GM20000 (cell line): ENCODE measurements at regions not wholly inside any gene's neighbourhood (a gene's known extent, or its start where the extent isn't known, plus 50 kb on each side); places are given as distances from the start of the nearest gene placed in this dataset.
"Not testable (repeated sequence)": the region's sequence is repeated elsewhere in the genome, so short reads cannot be mapped to it uniquely, and the experiment has no call there.

Experiments used
- DNase-seq: peaks from one replicate; pipeline ENCODE4 v3.0.0; 2012; ENCODE audit warnings: low spot score
- TF ChIP-seq, protein P1 (sequence below): IDR thresholded peaks from 2 replicates; pipeline ENCODE4 v1.5.1; 2012; ENCODE audit warnings: mild to moderate bottlenecking, control low read depth; ENCODE audit errors: extremely low read depth, missing control alignments

DNA sequence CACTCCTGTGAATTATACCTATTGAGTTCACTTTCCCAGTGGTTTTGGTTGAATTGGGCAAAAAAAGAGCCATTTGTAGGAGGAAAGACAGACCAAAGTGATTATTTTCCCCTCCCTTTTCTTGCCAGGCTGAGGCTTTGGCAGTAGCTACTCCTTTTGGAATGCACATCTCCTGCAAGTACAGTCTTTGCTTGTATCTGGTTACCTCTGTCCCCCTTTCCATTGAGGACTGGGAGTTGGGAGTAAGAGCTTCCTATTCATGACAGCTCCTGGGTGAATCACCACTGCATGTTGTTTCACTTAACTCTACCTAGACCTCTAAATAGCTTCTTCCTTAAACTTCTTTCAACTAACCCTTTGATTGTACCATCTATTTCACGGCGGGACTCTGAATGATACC lies 695.3 kb upstream of the ZNF804A start:
- DNase-seq = no peak
- TF ChIP-seq, protein P1, sequence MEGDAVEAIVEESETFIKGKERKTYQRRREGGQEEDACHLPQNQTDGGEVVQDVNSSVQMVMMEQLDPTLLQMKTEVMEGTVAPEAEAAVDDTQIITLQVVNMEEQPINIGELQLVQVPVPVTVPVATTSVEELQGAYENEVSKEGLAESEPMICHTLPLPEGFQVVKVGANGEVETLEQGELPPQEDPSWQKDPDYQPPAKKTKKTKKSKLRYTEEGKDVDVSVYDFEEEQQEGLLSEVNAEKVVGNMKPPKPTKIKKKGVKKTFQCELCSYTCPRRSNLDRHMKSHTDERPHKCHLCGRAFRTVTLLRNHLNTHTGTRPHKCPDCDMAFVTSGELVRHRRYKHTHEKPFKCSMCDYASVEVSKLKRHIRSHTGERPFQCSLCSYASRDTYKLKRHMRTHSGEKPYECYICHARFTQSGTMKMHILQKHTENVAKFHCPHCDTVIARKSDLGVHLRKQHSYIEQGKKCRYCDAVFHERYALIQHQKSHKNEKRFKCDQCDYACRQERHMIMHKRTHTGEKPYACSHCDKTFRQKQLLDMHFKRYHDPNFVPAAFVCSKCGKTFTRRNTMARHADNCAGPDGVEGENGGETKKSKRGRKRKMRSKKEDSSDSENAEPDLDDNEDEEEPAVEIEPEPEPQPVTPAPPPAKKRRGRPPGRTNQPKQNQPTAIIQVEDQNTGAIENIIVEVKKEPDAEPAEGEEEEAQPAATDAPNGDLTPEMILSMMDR = no peak

DNA sequence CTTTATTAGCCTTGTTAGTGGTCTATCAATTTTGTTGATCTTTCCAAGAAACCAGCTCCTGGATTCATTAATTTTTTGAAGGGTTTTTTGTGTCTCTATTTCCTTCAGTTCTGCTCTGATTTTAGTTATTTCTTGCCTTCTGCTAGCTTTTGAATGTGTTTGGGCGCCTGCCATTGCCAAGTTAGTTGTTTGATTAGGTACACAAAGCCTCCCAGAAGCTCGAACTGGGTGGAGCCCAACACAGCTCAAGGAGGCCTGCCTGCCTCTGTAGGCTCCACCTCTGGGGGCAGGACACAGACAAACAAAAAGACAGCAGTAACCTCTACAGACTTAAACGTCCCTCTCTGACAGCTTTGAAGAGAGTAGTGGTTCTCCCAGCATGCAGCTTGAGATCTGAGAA lies 682.3 kb upstream of the ZNF804A start:
- not testable (repeated sequence) for DNase-seq

DNA sequence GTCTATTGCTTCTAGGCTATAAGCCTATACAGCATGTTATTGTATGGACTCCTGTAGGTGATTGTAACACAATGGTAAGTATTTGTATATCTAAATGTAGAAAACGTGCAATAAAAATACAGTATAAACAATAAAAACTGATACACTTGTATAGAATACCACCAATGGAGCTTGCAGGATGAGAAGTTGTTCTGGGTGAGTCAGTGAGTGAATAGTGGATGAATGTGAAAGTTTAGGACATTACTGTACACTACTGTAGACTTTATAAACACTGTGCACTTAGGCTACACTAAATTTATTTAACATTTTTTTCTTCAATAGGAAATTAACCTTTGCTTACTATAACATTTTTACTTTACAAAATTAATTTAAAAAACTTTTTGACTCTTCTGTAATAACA lies 679.2 kb upstream of the ZNF804A start:
- TF ChIP-seq, protein P1 = no peak
- no peak for DNase-seq

- no peak for DNase-seq
- TF ChIP-seq, protein P1 = no peak
Measured at GRCh38 chr2:183919926-183920325, 678.4 kb upstream of the ZNF804A start.

- TF ChIP-seq, protein P1 = no peak
- DNase-seq = no peak
Measured at GRCh38 chr2:183925281-183925680, 673.0 kb upstream of the ZNF804A start.

DNA sequence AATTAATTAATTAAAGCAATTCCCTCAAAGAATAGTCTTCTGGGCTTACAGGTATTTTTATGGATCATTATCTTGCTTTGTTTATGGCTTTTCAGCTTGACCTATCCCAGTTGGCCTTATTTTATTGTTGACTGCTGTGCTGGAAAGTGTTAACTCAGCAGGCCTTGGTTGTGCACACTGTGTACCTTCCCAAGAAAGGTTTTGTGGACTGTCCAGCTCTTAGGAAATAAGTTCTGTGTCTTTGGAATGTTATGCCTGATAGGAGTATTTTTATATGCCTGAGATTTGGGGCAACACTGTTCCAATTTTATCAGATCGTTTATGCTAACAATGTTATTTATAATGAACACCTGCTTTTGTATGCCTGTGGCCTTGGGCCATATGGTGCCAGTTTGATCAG lies 671.9 kb upstream of the ZNF804A start:
- TF ChIP-seq, protein P1 = no peak
- DNase-seq = no peak

GRCh38 chr2:183927406-183928325 lies 670.7 kb upstream of the ZNF804A start:
- TF ChIP-seq, protein P1 = no peak
- DNase-seq = no peak

DNA sequence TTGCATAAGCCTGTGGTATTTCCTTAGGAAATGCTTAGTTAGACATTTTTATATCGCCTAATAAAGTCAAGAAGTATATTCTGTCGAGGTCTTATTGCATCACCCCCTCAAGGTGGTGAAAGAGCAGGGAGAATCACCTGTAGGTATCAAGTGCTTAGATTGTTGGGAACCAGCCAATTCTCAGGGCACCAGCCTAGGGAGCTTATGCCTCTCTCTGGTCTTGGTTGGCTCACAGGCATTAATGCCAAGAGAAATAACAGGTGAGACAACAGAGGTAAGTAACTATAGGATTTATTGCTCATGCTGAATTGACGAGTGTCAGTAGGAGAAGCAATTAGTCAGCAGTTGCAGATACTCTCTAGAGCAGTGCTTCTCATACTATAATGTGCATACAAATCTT lies 663.3 kb upstream of the ZNF804A start:
- DNase-seq = no peak

More for the DNA sequence above, 663.3 kb upstream of the ZNF804A start:
- TF ChIP-seq, protein P1 = no peak
